ENCODE measurements at regions not wholly inside any gene's neighbourhood (a gene's known extent, or its start where the extent isn't known, plus 50 kb on each side); places are given as distances from the start of the nearest gene placed in this dataset.
"Not testable (repeated sequence)": the region's sequence is repeated elsewhere in the genome, so short reads cannot be mapped to it uniquely, and the experiment has no call there.

DNA sequence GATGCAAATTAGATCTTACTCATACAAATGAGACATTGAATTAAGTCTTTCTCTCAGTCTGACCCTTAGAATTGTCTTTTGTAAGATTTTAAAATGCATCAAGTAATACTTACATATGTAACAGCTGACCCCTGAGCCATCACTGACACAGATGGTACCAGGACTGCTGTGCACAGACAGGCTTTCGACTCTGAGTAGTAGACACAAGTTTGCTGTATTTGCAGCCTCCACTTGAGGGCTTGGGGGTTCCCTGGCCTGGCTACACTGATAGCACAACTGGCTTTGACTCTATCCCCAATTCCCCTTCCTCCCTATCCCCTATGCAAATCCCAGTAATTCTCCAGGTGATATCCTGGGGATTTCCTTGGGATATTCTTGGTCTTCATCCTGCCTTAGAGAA lies 200.7 kb downstream of the RPIA start:
- intact Hi-C loops (cut with DNase I): no loop called here
- no peak for DNase-seq (ENCODE audit: low spot score)

DNA sequence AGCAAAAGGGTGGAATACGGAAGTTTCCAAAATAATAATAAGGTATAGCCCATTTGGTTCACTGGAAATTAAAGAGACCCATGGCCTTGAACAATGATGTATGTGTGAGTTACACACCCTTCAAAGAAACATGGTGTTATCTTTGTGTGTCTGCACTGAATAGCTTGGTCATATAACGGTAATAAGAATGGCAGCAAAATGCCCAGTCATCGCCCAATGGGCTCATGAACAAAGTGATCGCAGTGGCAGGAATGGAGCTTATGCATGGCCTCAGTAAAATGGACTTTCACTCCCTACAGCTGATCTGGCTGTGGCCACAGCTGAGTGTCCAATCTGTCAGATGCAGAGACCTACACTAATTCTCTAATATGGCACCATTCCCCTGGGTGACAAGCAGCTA lies 201.3 kb downstream of the RPIA start:
- intact Hi-C loops (cut with DNase I): no loop called here
- no peak for DNase-seq (ENCODE audit: low spot score)

DNA sequence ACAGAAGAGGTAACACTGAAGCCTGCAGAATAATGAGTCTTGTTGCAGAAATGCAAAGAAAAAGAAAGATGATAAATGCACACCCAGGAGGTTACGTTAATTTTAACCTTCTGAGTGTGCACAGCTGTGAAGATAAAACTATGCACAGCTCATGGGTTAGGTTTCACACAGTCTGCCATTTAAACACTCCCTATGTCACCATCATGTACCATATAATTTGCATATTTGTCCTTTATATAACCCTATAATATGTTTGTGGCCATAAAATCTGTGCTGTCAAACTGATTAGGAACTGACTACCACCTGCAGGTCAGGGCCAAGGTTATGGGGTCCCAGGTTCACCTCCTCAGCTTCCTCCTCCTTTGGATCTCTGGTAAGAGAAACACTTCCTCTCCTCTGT lies 205.5 kb downstream of the RPIA start:
- DNase-seq (ENCODE audit: low spot score): no peak
- intact Hi-C loops (cut with DNase I): no loop called here

DNA sequence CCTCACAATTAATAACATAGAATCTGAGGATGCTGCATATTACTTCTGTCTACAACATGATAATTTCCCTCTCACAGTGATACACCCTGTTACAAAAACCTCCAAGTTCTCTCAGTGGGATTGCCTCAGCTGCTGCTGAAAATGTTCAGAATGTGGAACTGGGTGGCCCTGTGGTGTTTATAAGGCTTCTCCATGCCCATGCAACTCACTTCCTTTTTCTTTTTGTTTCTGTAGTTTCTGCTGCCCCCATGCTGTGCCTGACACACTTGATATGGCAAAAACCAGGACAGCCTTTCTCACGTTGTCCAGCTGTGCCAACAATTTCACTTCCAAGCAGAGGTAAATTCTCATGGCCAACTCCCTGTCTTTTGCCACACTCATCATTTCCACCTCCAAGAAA lies 206.2 kb downstream of the RPIA start:
- intact Hi-C loops (cut with DNase I): no loop called here
- DNase-seq (ENCODE audit: low spot score): no peak

DNA sequence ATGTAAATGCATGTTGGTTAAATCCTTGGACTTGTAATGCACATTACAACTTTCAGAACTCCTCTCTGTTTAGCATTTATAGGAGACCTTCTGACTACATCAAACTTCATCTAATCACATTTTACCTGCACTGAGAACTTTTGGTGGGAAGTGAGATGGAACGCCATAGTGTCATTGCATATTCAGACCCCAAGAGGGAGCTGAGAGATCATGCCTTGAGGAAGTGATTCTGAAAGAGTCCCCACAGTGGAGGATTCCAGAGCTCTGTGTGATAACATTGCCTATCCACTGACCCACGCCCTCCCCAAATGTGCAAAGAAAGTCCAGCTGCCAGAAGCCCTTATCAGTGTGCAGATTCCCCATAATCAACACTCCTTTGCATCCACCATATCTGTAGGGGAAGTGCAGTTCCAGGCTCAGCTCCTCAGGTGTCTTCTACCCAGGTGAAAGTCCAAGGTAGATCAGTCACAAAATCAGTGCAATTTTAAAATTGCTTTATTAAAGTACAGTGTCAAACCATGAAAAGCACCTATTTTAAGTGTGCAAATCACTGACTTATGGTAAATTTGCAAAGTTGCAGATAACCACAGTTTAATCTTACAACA lies 212.4 kb downstream of the RPIA start:
- no peak for DNase-seq (ENCODE audit: low spot score)
- intact Hi-C loops (cut with DNase I): no loop called here

DNA sequence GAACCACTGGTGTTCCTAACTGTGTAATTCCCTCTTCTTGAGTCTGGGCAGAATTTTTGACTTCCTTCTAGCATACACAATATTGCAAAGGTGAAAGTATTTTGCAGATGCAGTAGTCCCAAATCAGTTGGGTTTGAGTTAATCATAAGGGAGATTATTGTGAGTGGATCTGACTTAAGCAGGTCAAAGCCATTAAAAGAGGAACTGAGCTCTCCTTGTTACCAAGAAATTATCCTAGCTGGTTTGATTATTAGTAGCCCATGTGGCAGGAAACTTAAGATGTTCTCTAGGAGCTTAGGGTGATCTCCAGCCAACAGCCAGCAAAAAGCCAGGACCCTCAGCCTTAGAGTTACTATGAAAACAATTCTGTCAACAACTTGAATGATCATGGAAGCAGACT lies 221.8 kb downstream of the RPIA start:
- intact Hi-C loops (cut with DNase I): no loop called here
- no peak for DNase-seq (ENCODE audit: low spot score)

DNA sequence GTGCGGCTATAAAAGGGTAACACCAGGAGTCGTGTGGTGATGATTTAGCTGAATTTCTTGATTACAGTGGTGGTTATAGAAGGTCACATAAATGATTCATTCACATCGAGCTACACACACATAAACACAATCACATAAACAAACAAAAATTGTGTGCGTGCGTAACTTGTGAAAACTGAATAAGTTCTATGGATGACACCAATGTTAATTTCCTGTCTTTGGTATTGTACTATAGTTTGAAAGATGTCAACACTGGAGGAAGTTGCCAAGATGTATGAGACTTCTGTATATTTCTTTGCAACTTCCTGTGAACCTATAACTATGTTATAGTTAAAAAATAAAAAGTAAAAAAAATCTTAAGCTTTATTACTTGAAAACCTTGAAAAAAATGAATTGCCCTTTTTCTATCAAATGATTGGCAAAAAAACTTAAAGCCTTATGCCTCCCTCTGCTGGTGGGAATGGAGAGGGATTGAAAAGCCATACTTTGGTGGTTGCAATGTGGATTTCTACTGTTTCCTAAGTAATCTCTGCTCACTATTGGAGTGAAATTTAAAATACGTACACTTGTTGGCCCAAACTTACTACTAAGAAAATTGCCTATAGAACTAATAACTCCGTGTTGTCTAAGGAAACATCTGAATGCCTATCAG lies 227.7 kb downstream of the RPIA start:
- no peak for DNase-seq (ENCODE audit: low spot score)
- intact Hi-C loops (cut with DNase I): no loop called here

DNA sequence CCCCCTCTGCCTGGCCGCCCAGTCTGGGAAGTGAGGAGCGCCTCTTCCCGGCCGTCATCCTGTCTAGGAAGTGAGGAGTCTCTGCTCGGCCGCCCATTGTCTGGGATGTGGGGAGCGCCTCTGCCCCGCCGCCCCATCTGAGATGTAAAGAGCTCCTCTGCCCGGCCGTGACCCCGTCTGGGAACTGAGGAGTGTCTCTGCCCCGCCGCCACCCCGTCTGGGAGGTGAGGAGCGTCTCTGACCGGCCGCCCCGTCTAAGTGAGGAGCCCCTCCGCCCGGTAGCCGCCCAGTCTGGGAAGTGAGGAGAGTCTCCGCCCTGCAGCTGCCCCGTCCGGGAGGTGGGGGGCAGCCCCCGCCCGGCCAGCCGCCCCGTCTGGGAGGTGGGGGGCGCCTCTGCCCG lies 228.9 kb downstream of the RPIA start:
- intact Hi-C loops (cut with DNase I); DNase-seq (ENCODE audit: low spot score): not testable (repeated sequence)

DNA sequence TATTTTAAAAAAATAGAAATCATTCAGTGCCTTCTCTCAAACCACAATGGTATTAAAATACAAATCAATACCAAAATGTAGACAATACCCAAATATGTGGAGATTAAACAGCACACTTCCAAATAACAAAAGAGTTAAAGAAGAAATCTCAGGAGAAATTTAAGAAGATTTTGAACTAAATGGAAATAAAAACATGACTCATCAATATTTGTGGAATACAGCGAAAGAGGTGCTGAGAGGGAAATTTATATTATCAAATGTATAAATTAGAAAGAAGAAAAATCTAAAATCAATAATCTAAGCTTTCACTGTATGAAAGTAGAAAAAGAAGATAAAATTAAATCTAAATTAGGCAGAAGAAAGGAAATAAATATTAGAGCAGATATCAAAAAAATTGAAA lies 233.1 kb downstream of the RPIA start:
- no peak for DNase-seq (ENCODE audit: low spot score)
- intact Hi-C loops (cut with DNase I): no loop called here

DNA sequence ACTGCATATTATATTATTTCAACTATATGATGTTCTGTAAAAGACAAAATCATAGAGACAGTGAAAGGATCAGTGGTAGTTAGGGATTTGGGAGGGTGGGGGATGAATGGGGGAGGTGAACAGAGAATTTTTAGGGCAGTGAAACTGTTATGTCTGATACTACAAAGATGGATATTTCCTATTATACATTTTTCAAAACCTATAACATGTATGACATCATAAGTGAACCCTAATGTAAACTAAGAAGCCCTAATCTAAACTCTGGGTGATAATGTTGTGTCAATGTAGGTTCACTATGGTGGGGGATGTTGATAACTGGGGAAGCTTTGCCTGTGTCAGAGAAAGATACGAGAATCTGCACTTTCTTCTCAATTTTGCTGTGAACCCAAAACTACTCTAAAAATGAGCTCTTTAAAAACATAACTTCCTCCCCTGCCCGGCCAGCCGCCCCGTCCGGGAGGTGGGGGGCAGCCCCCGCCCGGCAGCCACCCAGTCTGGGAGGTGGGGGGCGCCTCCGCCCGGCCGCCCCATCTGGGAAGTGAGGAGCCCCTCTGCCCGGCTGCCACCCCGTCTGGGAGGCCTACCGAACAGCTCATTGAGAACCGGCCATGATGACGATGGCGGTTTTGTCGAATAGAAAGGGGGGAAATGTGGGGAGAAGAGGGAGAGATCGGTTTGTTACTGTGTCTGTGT lies 234.4 kb downstream of the RPIA start:
- intact Hi-C loops (cut with DNase I): no loop called here
- DNase-seq (ENCODE audit: low spot score): no peak

DNA sequence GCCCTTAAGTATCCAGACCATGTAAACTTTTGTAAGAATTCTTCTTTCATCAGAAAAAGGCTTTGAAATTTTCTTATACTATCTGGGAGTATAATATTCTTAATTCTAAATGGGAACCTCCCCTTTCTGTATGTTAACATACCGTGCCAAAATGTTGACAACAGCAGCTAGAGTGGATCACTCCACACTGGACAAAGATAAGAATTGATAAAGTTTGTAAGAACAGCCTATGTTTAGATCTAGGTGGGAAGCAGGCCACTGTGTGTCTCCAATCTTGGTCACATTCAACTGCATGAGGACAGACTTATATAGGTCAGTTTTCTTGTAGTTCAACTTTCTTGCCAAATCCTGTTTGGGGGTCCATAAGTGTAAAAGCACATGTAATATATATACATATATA lies 235.7 kb downstream of the RPIA start:
- DNase-seq (ENCODE audit: low spot score): no peak
- intact Hi-C loops (cut with DNase I): no loop called here

DNA sequence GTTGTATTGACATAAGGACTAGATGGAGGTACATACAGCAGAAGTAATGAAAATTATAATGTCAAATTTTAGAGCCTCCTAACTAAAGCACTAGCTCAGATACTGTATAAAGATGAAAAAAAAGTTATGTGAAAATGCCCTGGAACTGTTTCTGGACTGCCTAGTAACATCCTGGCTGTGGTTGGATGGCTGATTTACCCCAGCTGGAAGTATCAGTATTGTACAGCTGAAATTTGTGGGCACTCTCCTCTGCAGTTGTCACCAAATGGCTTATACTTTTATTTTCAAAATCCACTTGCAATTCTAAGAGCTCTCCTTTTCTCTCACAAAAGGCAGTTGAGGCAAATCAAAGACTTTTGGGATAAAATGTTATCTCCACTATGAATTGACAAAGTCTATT lies 239.2 kb downstream of the RPIA start:
- no peak for DNase-seq (ENCODE audit: low spot score)
- intact Hi-C loops (cut with DNase I): no loop called here

DNA sequence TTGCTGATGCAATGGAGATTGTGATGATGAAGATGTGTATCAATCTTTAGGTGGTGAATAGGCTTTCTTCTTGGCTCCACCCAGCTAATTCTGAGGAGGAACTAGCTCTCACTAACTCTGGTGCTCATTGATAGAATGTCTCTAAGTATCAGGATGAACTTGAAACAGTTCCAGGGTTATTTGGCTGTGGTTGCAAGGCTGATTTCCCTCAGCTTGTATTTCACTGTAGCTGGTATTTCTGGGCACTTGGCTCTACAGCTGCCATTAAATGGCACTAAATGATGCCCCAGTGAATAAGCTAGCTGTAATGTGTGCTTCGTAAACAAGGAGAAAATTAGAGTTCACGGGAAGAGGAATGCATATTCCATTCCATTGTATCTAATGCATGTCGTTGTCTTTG lies 241.2 kb downstream of the RPIA start:
- no peak for DNase-seq (ENCODE audit: low spot score)
- intact Hi-C loops (cut with DNase I): no loop called here

DNA sequence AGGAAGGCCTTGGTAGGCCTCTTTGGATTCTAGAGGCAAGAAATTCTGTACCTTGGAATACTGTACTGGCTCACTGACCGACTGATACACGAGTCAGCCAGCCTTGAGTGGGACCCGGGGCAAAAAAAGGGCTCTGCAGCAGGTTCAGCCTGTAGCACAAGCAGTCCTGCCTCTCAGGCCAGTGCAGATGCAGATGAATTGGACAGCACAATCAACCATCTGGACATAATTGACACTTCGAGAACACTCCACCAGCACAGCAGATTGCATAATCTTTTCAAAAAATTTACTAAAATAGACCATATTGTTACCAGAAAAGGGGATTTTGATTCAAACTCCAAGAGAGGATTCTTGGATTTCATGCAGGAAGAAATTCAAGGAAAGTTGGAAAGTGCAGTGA lies 241.6 kb downstream of the RPIA start:
- intact Hi-C loops (cut with DNase I): no loop called here
- no peak for DNase-seq (ENCODE audit: low spot score)

DNA sequence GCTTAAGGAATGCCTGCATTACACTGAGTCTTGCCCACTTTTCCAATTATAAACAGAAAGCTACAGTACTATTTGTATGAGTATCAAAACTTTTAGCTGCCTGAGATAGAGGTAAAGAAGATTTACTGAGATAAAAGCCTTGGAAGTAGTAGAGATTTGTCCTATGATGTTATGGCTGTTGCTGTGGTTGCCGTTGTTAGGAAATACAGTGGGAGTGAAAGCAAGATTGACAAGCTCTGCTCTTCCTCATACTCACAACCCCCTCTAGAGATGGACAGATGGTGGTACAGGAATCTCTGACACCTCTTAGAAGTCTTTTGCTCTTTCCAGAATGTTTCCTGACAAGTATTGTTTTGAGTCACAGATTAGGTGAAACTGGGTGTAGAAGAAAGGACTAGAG lies 242.5 kb downstream of the RPIA start:
- DNase-seq (ENCODE audit: low spot score): no peak
- intact Hi-C loops (cut with DNase I): no loop called here

DNA sequence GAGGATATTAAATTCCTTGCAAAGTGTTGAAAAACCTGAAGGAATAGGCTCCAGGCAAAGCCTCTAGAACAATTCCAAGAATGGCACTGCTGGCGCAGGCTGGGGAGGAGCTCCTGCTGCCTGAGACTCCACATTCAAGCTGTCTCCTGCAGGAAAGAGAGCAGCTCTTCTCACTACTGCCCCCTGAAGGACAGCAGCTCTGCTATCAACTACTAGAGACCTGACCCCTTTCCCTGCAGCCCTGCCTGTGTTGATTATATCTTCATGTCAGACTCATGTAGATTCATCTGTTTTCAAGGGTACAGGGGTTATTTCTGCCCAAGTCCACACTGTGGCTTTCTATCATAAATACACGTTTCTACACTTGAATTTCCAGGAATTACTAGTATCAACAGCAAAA lies 249.7 kb downstream of the RPIA start:
- intact Hi-C loops (cut with DNase I): not testable (repeated sequence)

DNA sequence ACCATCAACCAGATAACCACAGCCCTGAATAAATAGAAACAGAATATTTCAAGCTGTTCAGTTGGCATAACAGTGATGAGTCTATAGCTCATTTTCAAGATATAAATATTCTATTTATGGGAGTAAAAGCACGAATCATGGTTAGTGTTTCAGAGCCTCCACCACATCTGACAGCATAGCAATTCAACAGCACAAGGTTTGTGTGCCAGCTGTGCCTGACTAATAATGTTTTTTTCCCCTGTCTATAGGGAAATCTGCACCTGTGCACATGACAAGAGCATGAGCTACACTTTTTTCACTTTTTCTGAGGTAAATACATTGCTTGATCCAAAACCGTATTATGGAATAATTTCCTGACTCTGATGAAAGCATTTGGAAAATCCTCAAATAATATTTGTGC lies 251.3 kb downstream of the RPIA start:
- no peak for DNase-seq (ENCODE audit: low spot score)
- intact Hi-C loops (cut with DNase I): no loop called here

More for the DNA sequence above, 249.7 kb downstream of the RPIA start:
- DNase-seq (ENCODE audit: low spot score): not testable (repeated sequence)

DNA sequence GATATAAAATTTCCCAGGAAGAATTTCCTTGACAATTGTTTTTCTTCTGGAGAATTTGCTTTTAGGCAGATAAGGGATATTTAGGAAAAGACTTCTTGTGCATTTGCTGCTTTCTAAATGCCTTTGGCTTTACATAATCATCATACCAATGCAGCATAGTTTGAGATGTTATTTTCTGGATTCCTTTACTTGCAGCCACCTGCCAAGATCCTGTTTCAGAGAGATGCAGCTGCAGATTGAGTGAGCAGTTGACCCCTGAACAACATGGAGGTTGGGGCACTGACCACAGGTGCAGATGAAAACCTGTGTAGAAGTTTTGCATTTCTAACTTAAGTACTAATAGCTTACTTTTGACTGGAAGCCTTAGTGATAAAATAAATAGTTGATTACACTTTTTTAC lies 257.9 kb downstream of the RPIA start:
- intact Hi-C loops (cut with DNase I): no loop called here
- DNase-seq (ENCODE audit: low spot score): no peak

DNA sequence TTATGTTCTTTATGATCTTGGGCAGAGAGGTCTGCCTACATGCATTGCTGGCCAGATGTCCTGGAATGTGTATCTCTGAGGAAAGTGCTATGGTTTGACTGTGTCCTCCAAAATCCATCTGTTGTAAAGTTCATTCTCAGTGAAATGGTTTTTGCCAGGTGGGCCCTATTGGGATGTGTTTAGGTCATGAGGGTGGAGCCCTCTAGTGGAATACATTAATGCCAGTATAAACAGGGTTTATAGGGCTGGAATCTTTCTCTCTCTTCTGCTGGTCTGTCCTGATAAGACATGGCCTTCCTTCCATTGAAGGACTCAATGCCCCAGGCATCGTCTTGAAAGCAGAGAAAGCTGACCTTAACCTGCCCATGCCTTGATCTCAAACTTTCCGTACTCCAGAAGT lies 258.5 kb downstream of the RPIA start:
- intact Hi-C loops (cut with DNase I): no loop called here
- DNase-seq (ENCODE audit: low spot score): no peak

DNA sequence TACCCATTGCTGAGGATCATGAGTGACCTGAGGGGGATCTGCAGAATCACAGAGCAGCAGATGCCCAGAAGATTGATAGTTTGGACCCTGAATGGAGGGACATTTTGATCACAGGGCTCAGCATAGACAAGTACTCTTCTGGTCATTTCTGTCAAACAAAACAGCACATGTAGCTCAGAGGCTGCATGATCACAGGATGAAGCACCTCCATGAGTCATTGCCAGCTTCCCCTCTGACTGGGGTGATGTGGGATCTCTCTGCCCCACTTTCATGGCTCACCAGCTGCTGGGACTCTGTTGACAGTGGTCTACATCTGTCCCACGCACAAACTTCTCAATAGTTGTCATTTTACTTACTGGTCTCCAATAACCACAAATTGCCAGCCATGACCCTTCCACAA lies 264.1 kb downstream of the RPIA start:
- intact Hi-C loops (cut with DNase I): no loop called here
- DNase-seq (ENCODE audit: low spot score): no peak

DNA sequence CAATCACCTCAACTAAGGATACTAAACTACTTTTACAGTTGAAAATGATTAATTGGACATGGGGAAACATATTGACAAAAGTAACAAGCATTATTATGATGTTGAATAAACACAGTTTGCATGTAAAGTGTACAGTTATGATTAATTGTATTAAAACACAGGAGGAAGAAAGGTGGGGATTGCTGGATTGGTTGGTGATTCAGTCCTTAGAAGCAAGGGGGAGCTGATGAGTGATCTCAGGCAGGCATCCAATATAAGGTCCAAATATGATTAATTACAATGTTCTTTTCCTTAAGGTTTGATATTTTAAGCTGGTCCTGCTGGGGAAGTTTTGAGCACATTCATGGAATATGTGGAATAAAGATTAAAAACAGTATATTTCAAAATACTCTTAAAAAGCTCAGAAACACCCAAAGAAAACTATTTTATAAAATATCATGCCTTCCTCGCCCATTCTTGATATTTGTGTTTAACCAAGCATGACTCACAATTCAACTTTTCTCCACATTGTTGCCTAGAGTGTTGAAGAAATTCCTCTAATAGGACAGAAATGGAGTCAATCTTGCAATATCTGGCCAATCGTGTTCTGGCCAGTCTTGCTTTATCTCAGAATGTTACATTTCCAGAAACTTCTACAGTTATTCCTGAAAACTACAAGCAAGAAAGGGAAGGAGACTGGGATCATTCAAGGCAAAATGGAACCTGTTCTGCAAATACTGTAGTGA lies 268.2 kb downstream of the RPIA start:
- DNase-seq (ENCODE audit: low spot score): no peak
- intact Hi-C loops (cut with DNase I): no loop called here
